IMR-90 (cell line): ENCODE measurements at regions not wholly inside any gene's neighbourhood (a gene's known extent, or its start where the extent isn't known, plus 50 kb on each side); places are given as distances from the start of the nearest gene placed in this dataset.

Experiments
- ATAC-seq: fragments of 200-7000 bp; cut with Tn5 transposase; 2 replicates; pipeline ENCODE4 v1.9.1; 2020; ENCODE audit warnings: low read depth, mild to moderate bottlenecking, moderate library complexity
- BruUV-seq: library from RNA; stranded (reverse); fragments of 400-500 nt; replicated peaks from 2 replicates; lab custom pipeline; 2021; lab: Mats Ljungman, UMichigan
- CTCF ChIA-PET: fragments of 300-600 bp; formaldehyde crosslinking; extraction: SDS; loops from one replicate; lab custom pipeline; 2021; ENCODE audit warnings: antibody characterized with exemption; lab: Yijun Ruan, JAX
- POLR2A ChIA-PET: fragments of 300-600 bp; sonication (Branson Sonifier 250); formaldehyde crosslinking; loops from one replicate; lab custom pipeline; 2022; ENCODE audit warnings: antibody characterized with exemption; ENCODE audit not compliant: unreplicated experiment; lab: Charles Lee
- DNase-seq: peaks from one replicate; pipeline ENCODE4 v3.0.0; 2013
- H2AFZ ChIP-seq: replicated peaks from 2 replicates; pipeline ENCODE3; 2013; ENCODE audit warnings: low read length, mild to moderate bottlenecking; ENCODE audit not compliant: poor library complexity
- H2AK5ac ChIP-seq: 2 replicates; pipeline ENCODE4 v1.6.1; 2013; ENCODE audit warnings: low read depth, low read length, inconsistent platforms
- H2AK9ac ChIP-seq: replicated peaks from 2 replicates; pipeline ENCODE3; 2013; ENCODE audit warnings: mild to moderate bottlenecking, low read depth, low read length, moderate library complexity; ENCODE audit not compliant: poor library complexity
- H2BK120ac ChIP-seq: 2 replicates; pipeline ENCODE4 v1.6.1; 2013; ENCODE audit warnings: low read depth, low read length, inconsistent platforms
- H2BK15ac ChIP-seq: 3 replicates; pipeline ENCODE4 v1.6.1; 2013; ENCODE audit warnings: low read depth, low read length, inconsistent platforms
- H2BK20ac ChIP-seq: 2 replicates; pipeline ENCODE4 v1.6.1; 2013; ENCODE audit warnings: low read depth, mild to moderate bottlenecking, inconsistent platforms, low read length, moderate library complexity
- H2BK5ac ChIP-seq: 2 replicates; pipeline ENCODE4 v1.6.1; 2013; ENCODE audit warnings: mild to moderate bottlenecking, low read depth, low read length, inconsistent platforms; ENCODE audit not compliant: poor library complexity, severe bottlenecking
- H3K14ac ChIP-seq: replicated peaks from 2 replicates; pipeline ENCODE4 v1.6.1; 2013; ENCODE audit warnings: low read depth, low read length, inconsistent platforms
- H3K18ac ChIP-seq: 2 replicates; pipeline ENCODE4 v1.6.1; 2013; ENCODE audit warnings: low read depth, low read length, control low read depth
- H3K23ac ChIP-seq: 2 replicates; pipeline ENCODE4 v1.6.1; 2013; ENCODE audit warnings: low read depth, low read length, inconsistent platforms
- H3K27ac ChIP-seq: 2 replicates; pipeline ENCODE4 v1.5.1; 2013; ENCODE audit warnings: mild to moderate bottlenecking, control low read depth, low read length; ENCODE audit not compliant: insufficient read depth
- H3K27me3 ChIP-seq: 2 replicates; pipeline ENCODE4 v1.6.1; 2013; ENCODE audit warnings: low read length; ENCODE audit not compliant: control insufficient read depth, insufficient read depth
- H3K36me3 ChIP-seq: 2 replicates; pipeline ENCODE4 v1.6.1; 2013; ENCODE audit warnings: low read length, mixed read lengths; ENCODE audit not compliant: control insufficient read depth, insufficient read depth
- H3K4ac ChIP-seq: 2 replicates; pipeline ENCODE4 v1.6.1; 2013; ENCODE audit warnings: low read depth, low read length, inconsistent platforms
- H3K4me1 ChIP-seq: 2 replicates; pipeline ENCODE4 v1.6.1; 2013; ENCODE audit warnings: low read length, mixed read lengths; ENCODE audit not compliant: control insufficient read depth, insufficient read depth
- H3K4me2 ChIP-seq: 2 replicates; pipeline ENCODE4 v1.6.1; 2013; ENCODE audit warnings: low read depth, mild to moderate bottlenecking, control low read depth, low read length, moderate library complexity
- H3K4me3 ChIP-seq: 2 replicates; pipeline ENCODE4 v1.5.1; 2013; ENCODE audit warnings: low read depth, mild to moderate bottlenecking, control low read depth, low read length, moderate library complexity; ENCODE audit not compliant: insufficient read depth
- H3K56ac ChIP-seq: 2 replicates; pipeline ENCODE4 v1.6.1; 2013; ENCODE audit warnings: low read length, inconsistent platforms; ENCODE audit not compliant: insufficient read depth; ENCODE audit errors: extremely low read depth
- H3K79me1 ChIP-seq, 2 experiments: 2 replicates each; pipeline ENCODE4 v1.6.1; 2013; ENCODE audit warnings: low read length in 2 of 2, inconsistent platforms in 1 of 2, low read depth in 1 of 2
- H3K9ac ChIP-seq: 2 replicates; pipeline ENCODE4 v1.6.1; 2013; ENCODE audit warnings: low read depth, low read length, control low read depth
- H3K9me1 ChIP-seq: 2 replicates; pipeline ENCODE4 v1.6.1; 2013; ENCODE audit warnings: low read length, inconsistent platforms; ENCODE audit not compliant: insufficient read depth
- H3K9me3 ChIP-seq: 2 replicates; pipeline ENCODE4 v1.6.1; 2013; ENCODE audit warnings: low read length; ENCODE audit not compliant: control insufficient read depth, insufficient read depth
- H4K20me1 ChIP-seq: 2 replicates; pipeline ENCODE4 v1.6.1; 2013; ENCODE audit warnings: low read length, inconsistent platforms; ENCODE audit not compliant: insufficient read depth
- H4K5ac ChIP-seq: 2 replicates; pipeline ENCODE4 v1.6.1; 2013; ENCODE audit warnings: mild to moderate bottlenecking, low read depth, low read length, control low read depth
- H4K8ac ChIP-seq, 2 experiments: 2 replicates each; pipeline ENCODE4 v1.6.1; 2013; ENCODE audit warnings: low read depth in 2 of 2, low read length in 2 of 2, control low read depth in 1 of 2, inconsistent platforms in 1 of 2
- H4K91ac ChIP-seq: 2 replicates; pipeline ENCODE4 v1.6.1; 2013; ENCODE audit warnings: low read depth, low read length, inconsistent platforms; ENCODE audit not compliant: insufficient read depth
- BHLHE40 ChIP-seq: fragments of 150-350 bp; IDR thresholded peaks from 2 replicates; pipeline ENCODE4 v1.6.1; 2016; ENCODE audit warnings: mild to moderate bottlenecking, low read depth, low read length
- CEBPB ChIP-seq: IDR thresholded peaks from 2 replicates; pipeline ENCODE4 v1.6.1; 2012; ENCODE audit warnings: low read depth, low read length, improper control_type of control experiment
- CHD1 ChIP-seq: IDR thresholded peaks from 2 replicates; pipeline ENCODE4 v1.6.1; 2012; ENCODE audit warnings: low read depth, low read length, improper control_type of control experiment
- CTCF ChIP-seq: conservative IDR thresholded peaks from 2 replicates; pipeline ENCODE4 v1.5.1; 2012; ENCODE audit warnings: mild to moderate bottlenecking, low read depth, low read length, improper control_type of control experiment
- ELK1 ChIP-seq: fragments of 150-350 bp; IDR thresholded peaks from 2 replicates; pipeline ENCODE4 v1.6.1; 2016; ENCODE audit warnings: low read depth, mild to moderate bottlenecking, low read length, moderate library complexity, borderline replicate concordance
- FOS ChIP-seq: fragments of 150-350 bp; IDR thresholded peaks from 2 replicates; pipeline ENCODE4 v1.6.1; 2016; ENCODE audit warnings: low read depth, low read length
- MAFK ChIP-seq: IDR thresholded peaks from 2 replicates; pipeline ENCODE4 v1.6.1; 2012; ENCODE audit warnings: low read depth, low read length, improper control_type of control experiment
- MAZ ChIP-seq: IDR thresholded peaks from 2 replicates; pipeline ENCODE4 v1.6.1; 2012; ENCODE audit warnings: low read depth, mild to moderate bottlenecking, low read length, improper control_type of control experiment, moderate library complexity, borderline replicate concordance
- MXI1 ChIP-seq: IDR thresholded peaks from 2 replicates; pipeline ENCODE4 v1.6.1; 2012; ENCODE audit warnings: low read depth, mild to moderate bottlenecking, low read length, moderate library complexity, borderline replicate concordance
- NFE2L2 ChIP-seq: fragments of 150-350 bp; IDR thresholded peaks from 2 replicates; pipeline ENCODE4 v1.6.1; 2016; ENCODE audit warnings: low read depth, mild to moderate bottlenecking, low read length
- POLR2A ChIP-seq: IDR thresholded peaks from 2 replicates; pipeline ENCODE4 v1.6.1; 2012; ENCODE audit warnings: mild to moderate bottlenecking, low read depth, low read length
- RAD21 ChIP-seq: IDR thresholded peaks from 2 replicates; pipeline ENCODE4 v1.6.1; 2012; ENCODE audit warnings: low read length, improper control_type of control experiment
- RCOR1 ChIP-seq: IDR thresholded peaks from 2 replicates; pipeline ENCODE4 v1.6.1; 2012; ENCODE audit warnings: mild to moderate bottlenecking, low read length, improper control_type of control experiment; ENCODE audit not compliant: insufficient replicate concordance
- RFX5 ChIP-seq: IDR thresholded peaks from 2 replicates; pipeline ENCODE4 v1.8.0; 2012; ENCODE audit warnings: low read depth, mild to moderate bottlenecking, low read length, moderate library complexity
- SMC3 ChIP-seq: fragments of 150-350 bp; IDR thresholded peaks from 2 replicates; pipeline ENCODE4 v1.6.1; 2016; ENCODE audit warnings: low read depth, mild to moderate bottlenecking, antibody characterized with exemption, low read length, moderate library complexity
- WGBS, 2 experiments: methylation state at CpG; one replicate each; pipeline versions ENCODE4 v1.1.5 to v1.1.7; 2013; ENCODE audit warnings: missing lambda C conversion rate in 2 of 2; ENCODE audit not compliant: insufficient read length in 1 of 2; ENCODE audit errors: extremely low coverage in 2 of 2; 5-methylcytosine and 5-hydroxymethylcytosine counted together
- dilution Hi-C: fragments of 300-500 bp; cut with HindIII; formaldehyde crosslinking; loops from one replicate; pipeline ENCODE4 v1.14.3; 2018; ENCODE audit warnings: low sequenced_read_pairs; ENCODE audit not compliant: unreplicated experiment
- in situ Hi-C: fragments of 300-500 bp; cut with MboI; formaldehyde crosslinking; loops from 3 replicates; pipeline ENCODE4 v1.14.3; 2019; ENCODE audit warnings: low sequenced_read_pairs, inconsistent platforms, mixed read lengths
- intact Hi-C: fragments of 100-400 bp; cut with micrococcal nuclease; formaldehyde crosslinking; loops from 2 replicates; pipeline ENCODE4 v1.10.0; 2022
- TF ChIP-seq, protein P1 (sequence below): fragments of 150-350 bp; IDR thresholded peaks from 2 replicates; pipeline ENCODE4 v1.6.1; 2017; ENCODE audit warnings: mild to moderate bottlenecking, antibody characterized with exemption, low read length, low read depth

DNA sequence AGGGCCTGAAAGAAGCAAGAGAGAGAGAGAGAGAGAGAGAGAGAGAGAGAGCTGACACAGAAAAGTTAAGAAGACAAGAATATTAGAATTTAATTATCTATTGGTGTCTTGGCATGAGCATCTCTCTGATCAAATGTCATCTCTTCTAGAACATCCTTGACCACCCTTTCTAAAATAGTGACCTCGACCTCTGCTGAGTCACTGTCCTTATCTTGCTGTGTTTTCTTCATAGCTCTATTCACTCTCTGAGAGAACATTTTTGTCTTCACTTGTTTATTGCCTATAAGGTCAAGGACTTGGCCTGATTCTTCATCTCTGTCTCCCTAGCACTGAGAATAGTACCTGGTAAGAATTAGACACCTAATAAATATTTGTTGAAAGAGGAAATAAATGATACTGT lies 383.8 kb upstream of the RPS23 start:
- Histone ChIP-seq H3K79me1 (no peaks in the 10 kb centered on the region), H4K20me1 (no peaks in the 10 kb centered on the region), H2AK9ac (no peak overlapping the region), H2BK15ac (no peak overlapping the region), H2BK120ac (no peak overlapping the region), H3K14ac (no peak overlapping the region), H2AFZ (no peak overlapping the region), H3K36me3 (no peaks in the 10 kb centered on the region), H3K56ac (no peak overlapping the region), H3K4ac (no peak overlapping the region), H3K4me1 (no peaks in the 10 kb centered on the region), H3K4me2 (no peak overlapping the region), H4K91ac (no peak overlapping the region), H3K27me3 (peaks cover 7% of the 10 kb centered on the region), H2BK5ac (no peak overlapping the region), H2BK20ac (no peak overlapping the region), H4K5ac (no peak overlapping the region), H2AK5ac (no peak overlapping the region), H3K4me3 (no peak overlapping the region), H3K9me1 (no peaks in the 10 kb centered on the region), H3K9me3 (no peaks in the 10 kb centered on the region), H4K8ac (no peak overlapping the region), H3K18ac (no peak overlapping the region), H3K9ac (no peak overlapping the region), H3K23ac (no peak overlapping the region), H3K27ac (no peak overlapping the region)
- DNase-seq (no peak), ATAC-seq (no peak)
- ChIA-PET CTCF (no interaction called here), POLR2A (no interaction called here)
- dilution Hi-C loops, result no loop called here
- TF ChIP-seq MAZ (no peak), MAFK (no peak), SMC3 (no peak), RFX5 (no peak), NFE2L2 (no peak), ELK1 (no peak), BHLHE40 (no peak), RAD21 (no peak), CEBPB (no peak), RCOR1 (no peak), CTCF (no peak), FOS (no peak), CHD1 (no peak), POLR2A (no peak), MXI1 (no peak)
- TF ChIP-seq, protein P1, sequence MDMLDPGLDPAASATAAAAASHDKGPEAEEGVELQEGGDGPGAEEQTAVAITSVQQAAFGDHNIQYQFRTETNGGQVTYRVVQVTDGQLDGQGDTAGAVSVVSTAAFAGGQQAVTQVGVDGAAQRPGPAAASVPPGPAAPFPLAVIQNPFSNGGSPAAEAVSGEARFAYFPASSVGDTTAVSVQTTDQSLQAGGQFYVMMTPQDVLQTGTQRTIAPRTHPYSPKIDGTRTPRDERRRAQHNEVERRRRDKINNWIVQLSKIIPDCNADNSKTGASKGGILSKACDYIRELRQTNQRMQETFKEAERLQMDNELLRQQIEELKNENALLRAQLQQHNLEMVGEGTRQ, result no peak
- intact Hi-C loops, result no loop called here
- WGBS, 2 experiments, result no CpG with 5 or more reads among the region's 1 CpG
- no TSS peak for BruUV-seq
- in situ Hi-C loops, result no loop called here
